NCI-H82 (cell line): ENCODE measurements at regions not wholly inside any gene's neighbourhood (a gene's known extent, or its start where the extent isn't known, plus 50 kb on each side); places are given as distances from the start of the nearest gene placed in this dataset.
A peak's percentile ranks its signal among the peaks of the same experiment; 100 is the strongest.
"Not testable (repeated sequence)": the region's sequence is repeated elsewhere in the genome, so short reads cannot be mapped to it uniquely, and the experiment has no call there.

ENCODE experiments used
- DNase-seq: peaks from one replicate; lab custom pipeline; 2025; lab: John Stamatoyannopoulos, UW

DNA sequence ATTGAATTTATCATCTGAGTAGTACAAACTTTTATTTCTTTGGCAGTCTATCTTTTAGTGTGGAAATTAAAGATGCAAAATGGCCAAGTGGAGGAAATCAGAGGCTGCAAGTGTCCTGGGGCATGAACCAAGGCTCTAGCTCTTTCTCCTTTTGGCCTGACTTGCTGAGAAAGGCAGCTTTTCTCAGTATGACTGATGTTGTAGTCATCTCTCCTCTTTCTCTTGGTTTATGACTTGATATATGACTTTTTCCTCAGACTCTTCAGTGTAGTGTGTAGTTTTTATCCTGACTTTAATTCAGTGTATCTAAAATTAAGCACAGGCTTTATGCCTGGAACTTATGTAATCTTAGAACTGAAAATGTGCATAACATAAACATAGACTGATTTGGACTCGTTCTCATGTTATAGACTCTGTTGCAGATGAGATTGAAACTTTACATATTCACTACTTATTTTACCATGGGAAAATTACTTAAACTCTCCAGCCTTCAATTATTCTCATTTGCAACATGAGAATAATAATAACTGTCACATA, 65.7 kb downstream of the SLITRK5 start:
- DNase-seq = no peak

- peak; percentile 7 for DNase-seq
Measured at GRCh38 chr13:87754097-87754496, 82.9 kb downstream of the SLITRK5 start.

DNA sequence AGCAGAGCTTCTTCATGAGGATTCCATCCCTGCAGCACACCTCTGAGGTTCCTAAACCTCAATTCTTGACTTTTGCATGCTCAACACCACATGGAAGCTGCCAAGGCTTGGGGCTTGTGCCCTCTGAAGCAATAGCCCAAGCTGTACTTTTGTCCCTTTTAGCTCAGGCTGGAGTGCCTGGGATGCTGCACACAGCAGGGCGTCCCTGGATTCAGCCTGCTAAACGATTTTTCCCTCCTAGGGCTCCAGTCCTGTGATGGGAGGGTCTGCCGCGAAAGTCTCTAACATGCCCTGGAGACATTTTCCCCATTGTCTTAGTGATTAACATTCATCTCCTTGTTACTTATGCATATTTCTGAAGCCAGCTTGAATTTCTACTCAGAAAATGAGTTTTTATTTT, 98.3 kb downstream of the SLITRK5 start:
- no peak for DNase-seq

GRCh38 chr13:87777387-87777786, 106.2 kb downstream of the SLITRK5 start:
- no peak for DNase-seq

DNA sequence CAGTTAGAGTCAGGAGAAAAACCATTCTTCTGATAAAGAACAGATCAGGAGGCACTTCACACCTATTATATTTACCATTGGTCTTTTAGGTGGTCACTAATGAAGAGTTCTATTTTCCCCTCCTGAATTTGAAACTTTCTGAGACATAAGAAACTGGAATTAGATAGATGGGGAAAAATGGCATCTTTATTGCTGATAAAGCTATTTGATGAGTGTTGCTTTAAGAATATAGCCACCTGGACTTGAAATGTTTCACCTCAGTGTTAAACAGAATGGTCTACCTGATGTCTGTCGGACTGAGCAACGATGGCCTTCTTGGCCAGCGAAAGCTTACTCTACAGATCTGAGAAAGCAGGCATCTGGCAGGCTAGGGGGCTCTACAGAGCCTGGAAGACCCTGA, 107.0 kb downstream of the SLITRK5 start:
- DNase-seq = no peak

DNA sequence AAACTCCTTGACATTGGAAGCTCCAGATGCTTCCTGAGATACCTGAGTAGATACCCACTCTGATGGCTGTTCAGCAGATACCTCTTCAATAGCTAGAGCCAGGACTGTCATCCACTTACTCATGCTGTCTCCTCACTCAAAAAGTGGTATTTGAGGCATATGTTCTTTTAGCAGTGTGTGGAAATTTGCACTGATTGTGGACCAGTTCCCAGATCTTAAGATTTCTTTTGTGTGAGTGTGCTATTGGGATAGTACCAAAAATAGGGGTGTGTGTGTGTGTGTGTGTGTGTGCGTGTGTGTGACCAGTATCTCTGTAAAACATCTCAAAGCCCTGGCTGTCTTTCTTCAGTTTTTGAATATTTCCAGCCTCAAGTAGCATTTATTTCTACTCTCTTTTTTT, 108.3 kb downstream of the SLITRK5 start:
- no peak for DNase-seq

- no peak for DNase-seq
Measured at GRCh38 chr13:87783366-87783765, 112.2 kb downstream of the SLITRK5 start.

- DNase-seq = no peak
Measured at GRCh38 chr13:87788363-87788762, 117.2 kb downstream of the SLITRK5 start.

- peak; percentile 75 for DNase-seq
Measured at GRCh38 chr13:87792878-87793277, 121.7 kb downstream of the SLITRK5 start.

GRCh38 chr13:87798536-87798935, 127.4 kb downstream of the SLITRK5 start:
- peak; percentile 70 for DNase-seq

DNA sequence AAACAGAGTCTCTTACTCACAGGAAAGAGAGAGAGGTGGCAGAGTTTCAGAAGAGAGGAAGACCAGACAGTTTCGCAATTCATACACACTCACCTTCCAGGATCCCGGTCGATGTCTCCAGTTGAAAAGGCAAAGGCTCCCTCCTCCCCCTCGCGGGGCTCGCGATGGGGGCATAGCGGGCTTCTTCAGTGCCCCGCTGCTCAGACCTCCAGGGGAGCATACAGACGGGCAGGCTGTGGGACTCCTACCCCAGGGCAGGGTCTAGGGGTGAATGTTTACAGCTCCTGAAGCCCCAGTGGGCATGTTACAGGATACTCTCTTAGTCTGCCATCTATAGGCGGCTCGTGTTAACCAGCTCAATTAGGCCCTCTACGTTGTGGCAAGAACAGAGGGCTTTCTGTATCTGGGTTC, 139.2 kb downstream of the SLITRK5 start:
- DNase-seq = no peak

DNA sequence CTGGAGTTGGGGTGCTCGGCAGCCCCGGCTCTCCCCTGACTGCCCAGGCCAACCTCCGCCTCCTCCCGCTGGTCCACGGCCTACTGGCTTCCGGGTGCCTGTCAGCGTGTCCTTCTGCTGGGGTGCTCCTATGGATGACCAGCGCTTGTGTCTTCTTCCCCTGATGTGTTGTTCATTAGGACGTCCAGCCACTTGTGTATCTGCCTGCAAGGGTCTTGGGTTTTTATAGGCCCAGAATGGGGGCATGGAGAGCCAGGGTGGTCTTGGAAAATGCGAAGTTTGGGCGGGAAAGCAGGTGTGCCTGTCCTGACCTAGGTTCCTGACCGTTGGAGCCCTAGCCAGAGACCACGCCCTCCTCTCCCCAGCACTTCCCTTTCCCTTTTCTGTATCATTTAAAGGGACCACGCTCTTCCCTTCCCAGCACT, 139.8 kb downstream of the SLITRK5 start:
- DNase-seq = no peak

DNA sequence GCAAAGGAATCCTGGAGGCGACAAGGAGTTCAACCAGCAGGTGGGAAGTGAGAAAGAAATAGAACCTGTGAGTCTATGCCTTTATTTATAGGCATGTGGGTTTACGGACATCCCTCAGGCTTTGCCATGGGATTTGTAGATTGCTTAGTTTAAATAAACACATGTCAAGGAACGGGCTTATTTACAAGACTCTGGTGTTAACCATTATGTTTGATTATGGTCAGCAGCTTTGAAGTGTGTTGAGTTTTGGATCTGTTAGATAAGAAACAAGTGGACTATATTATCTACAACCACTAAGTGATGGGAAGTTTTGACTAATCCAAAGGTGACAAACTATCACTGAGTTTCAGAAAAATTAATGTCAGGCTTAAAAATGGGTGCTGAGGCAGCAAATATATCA, 143.2 kb downstream of the SLITRK5 start:
- DNase-seq = no peak

GRCh38 chr13:87820241-87820640, 149.1 kb downstream of the SLITRK5 start:
- DNase-seq = no peak

DNA sequence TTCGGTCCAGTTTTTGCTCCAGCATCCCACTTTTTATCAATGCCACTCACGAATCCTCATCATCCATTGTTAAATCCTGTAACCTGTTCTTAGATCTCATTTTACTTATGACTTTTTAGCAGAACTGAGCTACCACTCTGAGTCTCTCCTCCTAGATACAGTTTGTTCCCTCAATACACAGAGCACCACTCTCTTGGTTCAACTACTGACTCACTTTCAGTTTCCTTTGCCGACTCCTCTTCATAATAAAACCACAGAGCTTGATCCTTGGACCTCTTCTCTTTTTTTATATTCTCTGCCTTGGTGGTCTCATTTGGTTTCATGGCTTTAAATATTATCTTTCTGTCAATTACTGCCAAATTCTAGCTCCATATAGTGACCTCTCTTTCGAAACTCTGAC, 150.3 kb downstream of the SLITRK5 start:
- no peak for DNase-seq

DNA sequence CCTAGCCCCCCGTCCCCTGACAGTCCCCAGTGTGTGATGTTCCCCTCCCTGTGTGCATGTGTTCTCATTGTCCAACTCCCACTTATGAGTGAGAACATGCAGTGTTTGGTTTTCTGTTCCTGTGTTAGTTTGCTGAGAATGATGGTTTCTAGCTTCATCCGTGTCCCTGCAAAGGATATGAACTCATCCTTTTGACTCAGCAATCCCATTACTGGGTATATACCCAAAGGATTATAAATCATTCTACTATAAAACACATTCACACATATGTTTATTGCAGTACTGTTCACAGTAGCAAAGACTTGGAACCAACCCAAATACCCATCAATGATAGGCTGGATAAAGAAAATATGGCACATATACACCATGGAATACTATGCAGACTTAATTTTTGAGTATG, 155.1 kb downstream of the SLITRK5 start:
- not testable (repeated sequence) for DNase-seq

DNA sequence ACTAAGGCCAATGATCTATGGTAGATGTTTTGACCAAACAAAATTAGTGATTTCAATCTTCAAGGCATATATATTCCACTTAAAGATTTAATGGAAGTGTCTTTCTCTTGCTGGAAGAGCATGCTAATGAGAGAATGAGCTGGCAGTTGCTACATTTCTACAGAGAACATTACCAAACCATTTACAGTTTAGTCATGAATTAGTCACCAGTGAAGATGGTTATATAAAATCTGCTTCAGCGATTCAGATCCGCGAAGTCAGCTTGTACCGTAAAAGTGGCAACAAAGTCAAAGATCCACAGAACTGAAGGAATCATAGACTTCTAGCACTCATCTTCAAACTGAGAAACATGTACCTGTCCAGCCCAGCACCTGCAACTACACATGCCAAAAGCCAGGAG, 156.3 kb downstream of the SLITRK5 start:
- DNase-seq = no peak

GRCh38 chr13:87837522-87837921, 166.4 kb downstream of the SLITRK5 start:
- DNase-seq = no peak

GRCh38 chr13:87837946-87838345, 166.8 kb downstream of the SLITRK5 start:
- DNase-seq = no peak

- DNase-seq = no peak
Measured at GRCh38 chr13:87851410-87851809, 180.2 kb downstream of the SLITRK5 start.

- no peak for DNase-seq
Measured at GRCh38 chr13:87855553-87855952, 184.4 kb downstream of the SLITRK5 start.

DNA sequence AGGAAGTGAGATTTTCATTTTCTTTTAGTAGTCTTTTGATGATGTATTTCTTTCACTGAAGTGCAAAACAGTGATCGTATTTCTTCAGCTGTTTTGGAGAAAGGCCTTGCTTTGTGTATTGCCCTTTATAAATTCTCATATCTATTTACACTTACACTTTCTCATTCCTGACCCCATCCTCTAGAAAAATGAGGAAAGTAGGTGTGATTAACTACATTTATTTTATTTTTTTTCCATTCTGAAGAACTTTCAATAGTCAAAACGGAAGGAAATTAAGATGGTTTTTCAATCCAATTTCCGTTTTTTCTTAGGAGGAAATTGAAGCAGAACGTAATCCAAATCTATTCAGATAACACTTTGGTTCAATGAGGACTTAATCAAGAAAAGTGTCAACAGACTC, 188.1 kb downstream of the SLITRK5 start:
- no peak for DNase-seq

DNA sequence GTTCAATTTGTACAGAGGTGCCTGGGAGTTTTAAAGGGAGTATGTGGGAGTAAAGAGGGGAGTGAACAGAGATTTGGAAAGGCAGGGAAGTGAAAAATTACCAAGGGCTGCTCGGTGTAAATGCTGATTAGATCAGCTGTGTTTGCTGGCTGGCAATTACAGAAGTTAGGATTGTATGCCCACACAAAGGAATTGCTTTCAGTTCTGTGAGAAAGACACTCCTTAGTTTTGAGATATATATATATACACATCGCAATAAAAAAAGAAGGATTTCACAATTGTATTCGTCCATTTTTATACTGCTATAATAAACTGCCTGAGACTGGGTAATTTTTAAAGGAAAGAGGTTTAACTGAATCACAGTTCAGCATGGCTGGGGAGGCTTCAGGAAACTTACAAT, 196.3 kb downstream of the SLITRK5 start:
- DNase-seq = no peak

DNA sequence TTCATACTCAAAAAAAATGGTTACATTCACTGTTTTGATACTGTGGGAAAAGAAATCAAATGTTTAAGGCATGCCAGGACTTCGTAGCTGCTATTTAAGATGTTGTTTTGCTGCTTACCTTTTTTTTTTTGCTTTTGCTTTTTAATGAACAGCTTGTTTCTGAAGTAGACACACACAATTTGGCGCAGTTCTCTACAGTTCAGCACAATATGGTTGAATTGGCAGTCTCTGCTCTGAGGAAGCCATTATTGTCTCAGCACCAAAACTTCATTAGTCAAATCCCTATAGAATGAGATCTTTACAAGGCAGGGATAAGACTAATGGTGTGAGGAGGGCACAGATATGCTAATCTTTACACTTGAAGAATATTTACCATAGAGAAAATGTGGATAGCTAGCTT, 197.6 kb downstream of the SLITRK5 start:
- peak; percentile 12 for DNase-seq

GRCh38 chr13:87872813-87873212, 201.6 kb downstream of the SLITRK5 start:
- DNase-seq = no peak
